H1 (cell line): ENCODE measurements at regions not wholly inside any gene's neighbourhood (a gene's known extent, or its start where the extent isn't known, plus 50 kb on each side); places are given as distances from the start of the nearest gene placed in this dataset.

Source experiments
- CTCF ChIA-PET: fragments of 300-600 bp; sonication (Branson Sonifier 250); formaldehyde crosslinking; loops from one replicate; lab custom pipeline; 2021; ENCODE audit not compliant: partially characterized antibody; lab: Charles Lee
- POLR2A ChIA-PET: fragments of 300-600 bp; sonication (Branson Sonifier 250); formaldehyde crosslinking; loops from one replicate; lab custom pipeline; 2021; ENCODE audit warnings: inconsistent platforms; ENCODE audit not compliant: partially characterized antibody; lab: Charles Lee
- DNase-seq, 2 experiments: peaks; one replicate each; pipeline versions ENCODE4 v3.0.0 to v3.0.0-alpha.2; 2010 to 2022; ENCODE audit warnings: low spot score in 2 of 2, low read depth in 1 of 2, mixed read lengths in 1 of 2
- FAIRE-seq: peaks from 2 replicates; lab custom pipeline; 2011; peaks lifted over from hg19 to GRCh38; lab: Jason Lieb, UNC
- H2AFZ ChIP-seq: 2 replicates; pipeline ENCODE4 v1.8.1; 2012; ENCODE audit warnings: low read length, inconsistent platforms
- H2AK5ac ChIP-seq: 2 replicates; pipeline ENCODE4 v1.6.1; 2013; ENCODE audit warnings: low read depth, low read length
- H2BK120ac ChIP-seq: replicated peaks from 2 replicates; pipeline ENCODE3; 2013; ENCODE audit warnings: low read depth, low read length, inconsistent platforms
- H2BK12ac ChIP-seq: 2 replicates; pipeline ENCODE4 v1.6.1; 2013; ENCODE audit warnings: low read depth, low read length
- H2BK15ac ChIP-seq: 2 replicates; pipeline ENCODE4 v1.6.1; 2013; ENCODE audit warnings: low read length
- H2BK20ac ChIP-seq: 2 replicates; pipeline ENCODE4 v1.6.1; 2013; ENCODE audit warnings: low read length
- H2BK5ac ChIP-seq: 2 replicates; pipeline ENCODE4 v1.6.1; 2013; ENCODE audit warnings: low read depth, low read length
- H3K14ac ChIP-seq: 2 replicates; pipeline ENCODE4 v1.6.1; 2013; ENCODE audit warnings: inconsistent platforms; ENCODE audit not compliant: insufficient read length
- H3K18ac ChIP-seq: 2 replicates; pipeline ENCODE4 v1.6.1; 2013; ENCODE audit warnings: low read length; ENCODE audit errors: extremely low read depth
- H3K23ac ChIP-seq: 2 replicates; pipeline ENCODE4 v1.6.1; 2013; ENCODE audit warnings: inconsistent platforms; ENCODE audit not compliant: insufficient read length
- H3K23me2 ChIP-seq: 2 replicates; pipeline ENCODE4 v1.6.1; 2013; ENCODE audit warnings: low read depth, low read length
- H3K27ac ChIP-seq: 2 replicates; pipeline ENCODE4 v1.6.1; 2011; ENCODE audit warnings: low read depth, low read length, inconsistent platforms
- H3K27me3 ChIP-seq, 4 experiments: replicated peaks in 1 of 4; 1 replicate in 1 of 4; 2 replicates in 3 of 4; pipeline versions ENCODE4 v1.6.1 to v1.8.1; 2011 to 2013; ENCODE audit warnings: low read length in 3 of 4, mild to moderate bottlenecking in 3 of 4, inconsistent platforms in 2 of 4, mixed read lengths in 2 of 4, moderate library complexity in 1 of 4; ENCODE audit not compliant: control insufficient read depth in 3 of 4, insufficient read depth in 3 of 4; ENCODE audit errors: extremely low read depth in 1 of 4
- H3K36me3 ChIP-seq, 4 experiments: 2 replicates each; pipeline versions ENCODE4 v1.6.1 to v1.8.1; 2011 to 2013; ENCODE audit warnings: mild to moderate bottlenecking in 4 of 4, low read length in 3 of 4, moderate library complexity in 2 of 4, control low read depth in 1 of 4, inconsistent platforms in 1 of 4; ENCODE audit not compliant: insufficient read depth in 4 of 4, control insufficient read depth in 2 of 4
- H3K4ac ChIP-seq: replicated peaks from 2 replicates; pipeline ENCODE3; 2013; ENCODE audit warnings: low read length, low read depth, mixed read lengths, inconsistent platforms; ENCODE audit not compliant: insufficient read length
- H3K4me1 ChIP-seq, 4 experiments: replicated peaks in 1 of 4; 1 replicate in 1 of 4; 2 replicates in 3 of 4; pipeline versions ENCODE4 v1.6.1 to v1.8.1; 2011 to 2013; ENCODE audit warnings: low read length in 3 of 4, inconsistent platforms in 2 of 4, mixed read lengths in 1 of 4; ENCODE audit not compliant: insufficient read depth in 4 of 4, control insufficient read depth in 3 of 4
- H3K4me2 ChIP-seq, 2 experiments: 2 replicates each; pipeline versions ENCODE4 v1.6.1 to v1.8.1; 2011 to 2013; ENCODE audit warnings: low read depth in 2 of 2, low read length in 2 of 2, control low read depth in 1 of 2, inconsistent platforms in 1 of 2, mild to moderate bottlenecking in 1 of 2; ENCODE audit not compliant: insufficient read depth in 1 of 2
- H3K4me3 ChIP-seq, 4 experiments: fragments of 200-600, 300-600 bp in 1 of 4; sonication (generic), shearing (Covaris generic), sonication (Bioruptor Twin) in 1 of 4; 2 replicates each; pipeline versions ENCODE4 v1.5.1 to v1.8.1; 2011 to 2016; ENCODE audit warnings: low read length in 4 of 4, low read depth in 3 of 4, control low read depth in 2 of 4, inconsistent platforms in 2 of 4, mild to moderate bottlenecking in 2 of 4, mixed read lengths in 1 of 4, moderate library complexity in 1 of 4; ENCODE audit not compliant: insufficient read depth in 2 of 4; ENCODE audit errors: extremely low read depth in 1 of 4
- H3K56ac ChIP-seq: replicated peaks from 2 replicates; pipeline ENCODE3; 2013; ENCODE audit warnings: low read depth, mild to moderate bottlenecking, mixed read lengths, low read length, inconsistent platforms; ENCODE audit not compliant: insufficient read length
- H3K79me1 ChIP-seq: 2 replicates; pipeline ENCODE4 v1.6.1; 2013; ENCODE audit warnings: low read depth, low read length, control low read depth
- H3K79me2 ChIP-seq, 2 experiments: 2 replicates each; pipeline versions ENCODE4 v1.6.1 to v1.8.1; 2012 to 2013; ENCODE audit warnings: low read length in 2 of 2, mild to moderate bottlenecking in 2 of 2, inconsistent platforms in 1 of 2; ENCODE audit not compliant: insufficient read depth in 2 of 2, control insufficient read depth in 1 of 2
- H3K9ac ChIP-seq, 4 experiments: replicated peaks in 1 of 4; 1 replicate in 1 of 4; 2 replicates in 3 of 4; pipeline versions ENCODE4 v1.6.1 to v1.8.1; 2011 to 2013; ENCODE audit warnings: low read depth in 3 of 4, low read length in 3 of 4, control low read depth in 2 of 4, mild to moderate bottlenecking in 2 of 4, moderate library complexity in 2 of 4, inconsistent platforms in 1 of 4; ENCODE audit errors: extremely low read depth in 1 of 4
- H3K9me3 ChIP-seq, 2 experiments: 2 replicates each; pipeline versions ENCODE4 v1.6.1 to v1.8.1; 2012 to 2013; ENCODE audit warnings: mild to moderate bottlenecking in 2 of 2, moderate library complexity in 2 of 2, control low read depth in 1 of 2, inconsistent platforms in 1 of 2, low read depth in 1 of 2, low read length in 1 of 2, mixed read lengths in 1 of 2; ENCODE audit not compliant: insufficient read depth in 2 of 2
- H4K20me1 ChIP-seq, 2 experiments: replicated peaks in 1 of 2; 2 replicates each; pipeline versions ENCODE3 to v1.8.1; 2011 to 2013; ENCODE audit warnings: inconsistent platforms in 2 of 2, low read length in 2 of 2, mild to moderate bottlenecking in 1 of 2; ENCODE audit not compliant: insufficient read depth in 2 of 2, control insufficient read depth in 1 of 2
- H4K5ac ChIP-seq: 2 replicates; pipeline ENCODE4 v1.6.1; 2013; ENCODE audit warnings: low read length, low read depth, mixed read lengths, inconsistent platforms; ENCODE audit not compliant: insufficient read length
- H4K8ac ChIP-seq: 2 replicates; pipeline ENCODE4 v1.8.0; 2013; ENCODE audit warnings: mild to moderate bottlenecking, moderate library complexity, low read length, inconsistent platforms; ENCODE audit not compliant: insufficient read depth; ENCODE audit errors: extremely low read depth
- H4K91ac ChIP-seq: replicated peaks from 2 replicates; pipeline ENCODE3; 2013; ENCODE audit warnings: low read length, mixed read lengths, inconsistent platforms; ENCODE audit not compliant: insufficient read length
- POLR2AphosphoS5 ChIP-seq: IDR thresholded peaks from 2 replicates; pipeline ENCODE4 v1.6.1; 2011; ENCODE audit warnings: low read depth, low read length
- SAP30 ChIP-seq: fragments of 300-600 bp; sonication (generic); IDR thresholded peaks from 2 replicates; pipeline ENCODE4 v1.7.1; 2012; ENCODE audit warnings: low read length, moderate library complexity, mild to moderate bottlenecking, inconsistent platforms; ENCODE audit not compliant: insufficient read depth, insufficient replicate concordance
- SP4 ChIP-seq: IDR thresholded peaks from 2 replicates; pipeline ENCODE4 v1.6.1; 2012; ENCODE audit warnings: low read length, inconsistent platforms
- WGBS, 2 experiments: shearing (Covaris generic) in 1 of 2; methylation state at CpG; one replicate each; pipeline versions ENCODE4 v1.1.6 to v1.1.7; 2013 to 2015; ENCODE audit warnings: low lambda C conversion rate in 2 of 2, mixed read lengths in 2 of 2, inconsistent platforms in 1 of 2, low coverage in 1 of 2, missing lambda C conversion rate in 1 of 2; ENCODE audit not compliant: insufficient replicate concordance in 2 of 2, insufficient coverage in 1 of 2, insufficient read length in 1 of 2; ENCODE audit errors: extremely low coverage in 1 of 2, missing lambda C conversion rate in 1 of 2; 5-methylcytosine and 5-hydroxymethylcytosine counted together

- no peaks in the 10 kb centered on the region for H3K27me3 ChIP-seq
- no peak overlapping the region for H3K9ac ChIP-seq
- no peak overlapping the region for H3K4me3 ChIP-seq
- no peak overlapping the region for H2BK5ac ChIP-seq
- no peak overlapping the region for H2BK120ac ChIP-seq
- H2BK15ac ChIP-seq: no peak overlapping the region
- no peak for FAIRE-seq
- H4K91ac ChIP-seq: no peak overlapping the region
- no peak for DNase-seq
- peaks cover 0 to 13% (median 2%) of the 10 kb centered on the region in 4 experiments; a peak in 5 of 7 replicates for H3K4me1 ChIP-seq
- H2AK5ac ChIP-seq: no peak overlapping the region
- no peaks in the 10 kb centered on the region for H3K79me1 ChIP-seq
- CTCF ChIA-PET: interaction anchor here (0.6 to 8.8 kb wide), 4 partner anchors 21 to 335 kb away, joined by 3 to 100 read pairs (median 12); partner anchors contain the start of gene IGF1R
- no peaks in the 10 kb centered on the region for H3K79me2 ChIP-seq
- POLR2A ChIA-PET: interaction anchor here (0.6 kb wide), 1 partner anchor 318 kb away, joined by 3 read pairs; no protein-coding TSS in a partner anchor
- no peak overlapping the region for H3K14ac ChIP-seq
- no peak overlapping the region for H4K8ac ChIP-seq
- H3K23ac ChIP-seq: no peak overlapping the region
- no peaks in the 10 kb centered on the region for H3K9me3 ChIP-seq
- H2AFZ ChIP-seq: no peak overlapping the region
- H3K27ac ChIP-seq: no peak overlapping the region
- no peak overlapping the region for H2BK20ac ChIP-seq
- 92% methylated on average over 8 of the region's 8 CpGs; no CpG with 5 or more reads in 1 of the 2 experiments for WGBS, 2 experiments
- H3K36me3 ChIP-seq: no peaks in the 10 kb centered on the region
- no peaks in the 10 kb centered on the region for H4K20me1 ChIP-seq
- no peak overlapping the region for H3K18ac ChIP-seq
- no peak overlapping the region for H3K4me2 ChIP-seq
- no peak overlapping the region for H4K5ac ChIP-seq
- H2BK12ac ChIP-seq: no peak overlapping the region
- H3K4ac ChIP-seq: no peak overlapping the region
- no peaks in the 10 kb centered on the region; the same call in 1 of the 2 replicates for H3K23me2 ChIP-seq
- no peak overlapping the region for H3K56ac ChIP-seq
- no peak for TF ChIP-seq POLR2AphosphoS5
- TF ChIP-seq SP4: no peak
- no peak for TF ChIP-seq SAP30
Measured at GRCh38 chr15:98526094-98526493, 122.2 kb upstream of the IGF1R start.
